Liver (tissue), 8 donors: ENCODE measurements at regions not wholly inside any gene's neighbourhood (a gene's known extent, or its start where the extent isn't known, plus 50 kb on each side); places are given as distances from the start of the nearest gene placed in this dataset.

Experiments used
- DNase-seq: peaks from one replicate; pipeline ENCODE4 v3.0.0-alpha.2; 2017; ENCODE audit warnings: low spot score
- H3K27ac ChIP-seq, 2 donors: one replicate each; pipeline ENCODE4 v1.7.0; 2013; ENCODE audit warnings: inconsistent platforms in 2 of 2, low read length in 2 of 2, control low read depth in 1 of 2, low read depth in 1 of 2, mild to moderate bottlenecking in 1 of 2
- H3K27me3 ChIP-seq, 4 donors: one replicate each; pipeline versions ENCODE4 v1.6.1 to v1.7.0; 2013; ENCODE audit warnings: low read length in 3 of 4, inconsistent platforms in 1 of 4, mild to moderate bottlenecking in 1 of 4, moderate library complexity in 1 of 4; ENCODE audit not compliant: control insufficient read depth in 4 of 4, insufficient read depth in 4 of 4
- H3K36me3 ChIP-seq, 4 donors: one replicate each; pipeline versions ENCODE4 v1.6.1 to v1.7.0; 2013; ENCODE audit warnings: low read length in 3 of 4, mild to moderate bottlenecking in 3 of 4, low read depth in 1 of 4, moderate library complexity in 1 of 4; ENCODE audit not compliant: control insufficient read depth in 4 of 4, insufficient read depth in 3 of 4
- H3K4me1 ChIP-seq, 4 donors: one replicate each; pipeline versions ENCODE4 v1.6.1 to v1.7.0; 2013; ENCODE audit warnings: low read length in 3 of 4, mild to moderate bottlenecking in 3 of 4, moderate library complexity in 1 of 4; ENCODE audit not compliant: control insufficient read depth in 4 of 4, insufficient read depth in 4 of 4
- H3K4me3 ChIP-seq, 3 donors: one replicate each; pipeline versions ENCODE4 v1.6.1 to v1.7.0; 2013; ENCODE audit warnings: low read length in 3 of 3, control low read depth in 1 of 3, low read depth in 1 of 3, mild to moderate bottlenecking in 1 of 3
- H3K9ac ChIP-seq, 2 donors: one replicate each; pipeline ENCODE4 v1.7.0; 2013; ENCODE audit warnings: low read length in 2 of 2, mild to moderate bottlenecking in 2 of 2, moderate library complexity in 2 of 2, control low read depth in 1 of 2, low read depth in 1 of 2
- H3K9me3 ChIP-seq, 4 donors: one replicate each; pipeline versions ENCODE4 v1.6.1 to v1.7.0; 2013; ENCODE audit warnings: low read length in 3 of 4; ENCODE audit not compliant: control insufficient read depth in 4 of 4
- CTCF ChIP-seq: fragments of 150-350 bp; IDR thresholded peaks from 2 replicates; pipeline ENCODE4 v1.5.1; 2017; ENCODE audit warnings: improper control_type of control experiment, low read depth, low read length; ENCODE audit not compliant: missing input control
- EGR1 ChIP-seq, 2 donors: IDR thresholded peaks; 2 replicates each; pipeline ENCODE4 v1.6.1; 2016 to 2018; ENCODE audit warnings: antibody characterized with exemption in 2 of 2, low read depth in 2 of 2
- FOXA1 ChIP-seq: IDR thresholded peaks from 2 replicates; pipeline ENCODE4 v1.6.1; 2016; ENCODE audit warnings: antibody characterized with exemption
- FOXA2 ChIP-seq: IDR thresholded peaks from 2 replicates; pipeline ENCODE4 v1.6.1; 2016; ENCODE audit warnings: antibody characterized with exemption
- GABPA ChIP-seq, 2 donors: IDR thresholded peaks in 1 of 2; conservative IDR thresholded peaks in 1 of 2; 2 replicates each; pipeline ENCODE4 v1.6.1; 2016; ENCODE audit warnings: antibody characterized with exemption in 2 of 2, mild to moderate bottlenecking in 1 of 2, moderate library complexity in 1 of 2
- HNF4A ChIP-seq, 2 donors: conservative IDR thresholded peaks; 2 replicates each; pipeline ENCODE4 v1.6.1; 2016; ENCODE audit warnings: antibody characterized with exemption in 2 of 2, mild to moderate bottlenecking in 2 of 2
- HNF4G ChIP-seq: IDR thresholded peaks from 2 replicates; pipeline ENCODE4 v1.6.1; 2016; ENCODE audit warnings: antibody characterized with exemption
- JUND ChIP-seq, 2 donors: IDR thresholded peaks; 2 replicates each; pipeline ENCODE4 v1.6.1; 2016; ENCODE audit warnings: antibody characterized with exemption in 2 of 2
- NR2F2 ChIP-seq: IDR thresholded peaks from 2 replicates; pipeline ENCODE4 v1.6.1; 2016; ENCODE audit warnings: antibody characterized with exemption
- RAD21 ChIP-seq, 2 donors: IDR thresholded peaks; 2 replicates each; pipeline ENCODE4 v1.6.1; 2016; ENCODE audit warnings: antibody characterized with exemption in 2 of 2, mild to moderate bottlenecking in 2 of 2
- SP1 ChIP-seq: IDR thresholded peaks from 2 replicates; pipeline ENCODE4 v1.6.1; 2018; ENCODE audit warnings: antibody characterized with exemption, mild to moderate bottlenecking
- TAF1 ChIP-seq: conservative IDR thresholded peaks from 2 replicates; pipeline ENCODE4 v1.6.1; 2016; ENCODE audit warnings: antibody characterized with exemption, mild to moderate bottlenecking
- WGBS: extraction: QIAGEN DNeasy Blood & Tissue Kit; methylation state at CpG from one replicate; pipeline ENCODE4 v1.1.7; 2013; 5-methylcytosine and 5-hydroxymethylcytosine counted together
- TF ChIP-seq, protein P1 (sequence below): IDR thresholded peaks from 2 replicates; pipeline ENCODE4 v1.6.1; 2016; ENCODE audit warnings: antibody characterized with exemption
- TF ChIP-seq, protein P2 (sequence below): IDR thresholded peaks from 2 replicates; pipeline ENCODE4 v1.6.1; 2016; ENCODE audit warnings: antibody characterized with exemption, mild to moderate bottlenecking
- TF ChIP-seq, protein P3 (sequence below): IDR thresholded peaks from 2 replicates; pipeline ENCODE4 v1.6.1; 2016; ENCODE audit warnings: antibody characterized with exemption
- donor health status: healthy.
- donor health status: healthy.
- donor health status: healthy.
- donor health status: healthy.
- donor health status: healthy.

GRCh38 chr18:10057894-10058791 is 144.3 kb downstream of the VAPA start:
- Histone ChIP-seq H3K27ac (peak overlapping the region in 1 of 2 donors; percentile 18), H3K9ac (no peak overlapping the region), H3K4me1 (no peaks in the 10 kb centered on the region), H3K4me3 (no peak overlapping the region), H3K9me3 (no peaks in the 10 kb centered on the region), H3K36me3 (no peaks in the 10 kb centered on the region), H3K27me3 (peaks cover 0 to 2% (median 0%) of the 10 kb centered on the region in 4 donors)
- TF ChIP-seq NR2F2 (no peak), TAF1 (no peak), HNF4G (no peak), HNF4A (conservative IDR thresholded peaks at IDR 0.05) (no peak), GABPA (IDR thresholded peaks at IDR 0.05 in 1 of 2, conservative IDR thresholded peaks at IDR 0.05 in 1 of 2) (no peak), JUND (IDR thresholded peaks at IDR 0.05) (no peak)
- TF ChIP-seq, protein P1, sequence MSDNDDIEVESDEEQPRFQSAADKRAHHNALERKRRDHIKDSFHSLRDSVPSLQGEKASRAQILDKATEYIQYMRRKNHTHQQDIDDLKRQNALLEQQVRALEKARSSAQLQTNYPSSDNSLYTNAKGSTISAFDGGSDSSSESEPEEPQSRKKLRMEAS, result no peak
- TF ChIP-seq, protein P2, sequence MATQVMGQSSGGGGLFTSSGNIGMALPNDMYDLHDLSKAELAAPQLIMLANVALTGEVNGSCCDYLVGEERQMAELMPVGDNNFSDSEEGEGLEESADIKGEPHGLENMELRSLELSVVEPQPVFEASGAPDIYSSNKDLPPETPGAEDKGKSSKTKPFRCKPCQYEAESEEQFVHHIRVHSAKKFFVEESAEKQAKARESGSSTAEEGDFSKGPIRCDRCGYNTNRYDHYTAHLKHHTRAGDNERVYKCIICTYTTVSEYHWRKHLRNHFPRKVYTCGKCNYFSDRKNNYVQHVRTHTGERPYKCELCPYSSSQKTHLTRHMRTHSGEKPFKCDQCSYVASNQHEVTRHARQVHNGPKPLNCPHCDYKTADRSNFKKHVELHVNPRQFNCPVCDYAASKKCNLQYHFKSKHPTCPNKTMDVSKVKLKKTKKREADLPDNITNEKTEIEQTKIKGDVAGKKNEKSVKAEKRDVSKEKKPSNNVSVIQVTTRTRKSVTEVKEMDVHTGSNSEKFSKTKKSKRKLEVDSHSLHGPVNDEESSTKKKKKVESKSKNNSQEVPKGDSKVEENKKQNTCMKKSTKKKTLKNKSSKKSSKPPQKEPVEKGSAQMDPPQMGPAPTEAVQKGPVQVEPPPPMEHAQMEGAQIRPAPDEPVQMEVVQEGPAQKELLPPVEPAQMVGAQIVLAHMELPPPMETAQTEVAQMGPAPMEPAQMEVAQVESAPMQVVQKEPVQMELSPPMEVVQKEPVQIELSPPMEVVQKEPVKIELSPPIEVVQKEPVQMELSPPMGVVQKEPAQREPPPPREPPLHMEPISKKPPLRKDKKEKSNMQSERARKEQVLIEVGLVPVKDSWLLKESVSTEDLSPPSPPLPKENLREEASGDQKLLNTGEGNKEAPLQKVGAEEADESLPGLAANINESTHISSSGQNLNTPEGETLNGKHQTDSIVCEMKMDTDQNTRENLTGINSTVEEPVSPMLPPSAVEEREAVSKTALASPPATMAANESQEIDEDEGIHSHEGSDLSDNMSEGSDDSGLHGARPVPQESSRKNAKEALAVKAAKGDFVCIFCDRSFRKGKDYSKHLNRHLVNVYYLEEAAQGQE, result no peak
- no peak for DNase-seq
- WGBS, result 59% methylated on average over 5 of the region's 5 CpGs

GRCh38 chr18:10059610-10060468 is 146.0 kb downstream of the VAPA start:
- Histone ChIP-seq H3K36me3 (no peaks in the 10 kb centered on the region), H3K9me3 (no peaks in the 10 kb centered on the region), H3K4me3 (no peak overlapping the region), H3K27ac (no peak overlapping the region), H3K9ac (no peak overlapping the region), H3K4me1 (no peaks in the 10 kb centered on the region), H3K27me3 (no peaks in the 10 kb centered on the region)
- no peak for DNase-seq
- 65% methylated on average over 22 of the region's 22 CpGs for WGBS
- TF ChIP-seq, protein P3, sequence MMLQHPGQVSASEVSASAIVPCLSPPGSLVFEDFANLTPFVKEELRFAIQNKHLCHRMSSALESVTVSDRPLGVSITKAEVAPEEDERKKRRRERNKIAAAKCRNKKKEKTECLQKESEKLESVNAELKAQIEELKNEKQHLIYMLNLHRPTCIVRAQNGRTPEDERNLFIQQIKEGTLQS, result no peak
- TF ChIP-seq TAF1 (no peak), FOXA1 (no peak), EGR1 (IDR thresholded peaks at IDR 0.05; ENCODE audit: low read depth in 2 of 2) (no peak)

GRCh38 chr18:10060469-10060782 is 146.6 kb downstream of the VAPA start:
- H3K27me3 ChIP-seq, result no peaks in the 10 kb centered on the region
- no peak overlapping the region for H3K4me3 ChIP-seq
- H3K27ac ChIP-seq, result no peak overlapping the region
- H3K4me1 ChIP-seq, result no peaks in the 10 kb centered on the region
- no peaks in the 10 kb centered on the region for H3K9me3 ChIP-seq
- H3K36me3 ChIP-seq, result no peaks in the 10 kb centered on the region
- 91% methylated on average over 6 of the region's 6 CpGs for WGBS
- no peak overlapping the region for H3K9ac ChIP-seq
- no peak for DNase-seq
- no peak for TF ChIP-seq CTCF
- no peak for TF ChIP-seq SP1
- no peak for TF ChIP-seq RAD21 (IDR thresholded peaks at IDR 0.05)
- no peak for TF ChIP-seq FOXA1
- TF ChIP-seq, protein P1, result no peak
- TF ChIP-seq EGR1 (IDR thresholded peaks at IDR 0.05; ENCODE audit: low read depth in 2 of 2), result no peak
- TF ChIP-seq, protein P2, result no peak
- TF ChIP-seq TAF1, result no peak
- TF ChIP-seq FOXA2, result no peak
- no peak for TF ChIP-seq JUND (IDR thresholded peaks at IDR 0.05)
- no peak for TF ChIP-seq GABPA (IDR thresholded peaks at IDR 0.05 in 1 of 2, conservative IDR thresholded peaks at IDR 0.05 in 1 of 2)
